ENCODE measurements at regions not wholly inside any gene's neighbourhood (a gene's known extent, or its start where the extent isn't known, plus 50 kb on each side); places are given as distances from the start of the nearest gene placed in this dataset.
"Not testable (repeated sequence)": the region's sequence is repeated elsewhere in the genome, so short reads cannot be mapped to it uniquely, and the experiment has no call there.

DNA sequence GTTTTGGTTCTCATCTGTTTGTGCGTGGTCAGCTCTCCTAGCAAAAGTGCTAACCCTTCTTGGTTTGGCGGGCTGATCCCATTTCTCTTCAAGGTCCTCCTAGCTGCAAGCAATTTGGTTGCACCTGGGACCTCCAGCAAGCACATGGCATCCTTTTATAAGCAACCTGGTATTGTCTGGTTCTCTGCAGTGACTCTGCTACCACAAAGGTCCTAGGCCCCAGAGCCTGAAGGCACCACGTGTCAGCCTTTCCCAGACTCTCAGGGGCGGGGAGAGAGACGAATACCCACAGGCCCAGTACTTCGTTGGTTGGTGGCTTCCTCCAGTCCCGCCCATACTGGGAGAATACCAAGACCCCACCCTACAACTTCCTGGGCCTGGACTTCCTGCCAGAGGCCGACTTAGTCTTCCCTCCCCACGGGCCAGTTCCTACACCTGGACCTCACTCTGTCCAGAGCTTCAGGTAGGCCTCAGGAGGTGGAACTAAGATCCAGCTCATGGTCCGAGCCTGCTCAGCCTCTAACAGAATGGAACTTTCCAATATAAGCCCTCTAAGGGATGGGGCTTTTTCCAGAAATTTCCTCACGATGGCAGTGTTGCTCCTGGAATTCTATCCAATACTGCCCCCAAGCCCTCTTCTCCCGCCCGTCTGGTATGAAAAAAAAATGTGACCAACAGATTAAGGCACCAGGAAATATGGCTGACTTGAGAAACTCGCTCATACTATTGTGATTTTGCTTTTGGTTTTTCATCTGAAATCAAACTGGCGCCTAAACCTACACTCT, 192.5 kb upstream of the STK26 start:
- no peak for DNase-seq

DNA sequence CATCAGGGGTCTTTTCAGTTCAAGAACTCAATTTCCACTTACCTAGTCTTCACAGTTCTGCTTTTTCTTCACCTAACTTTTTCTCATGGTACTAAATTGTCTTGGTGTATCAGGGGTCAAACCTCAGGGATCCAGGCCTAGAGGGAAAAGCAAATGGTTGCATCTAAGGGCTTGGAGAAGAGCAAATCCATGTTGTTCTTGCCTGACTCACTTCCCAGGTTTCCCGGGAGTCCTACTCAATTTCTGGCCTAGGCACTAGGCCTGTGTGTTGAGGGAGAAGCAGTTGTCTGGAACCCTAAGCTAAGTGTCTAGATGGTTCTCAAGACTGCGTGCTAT, 191.9 kb upstream of the STK26 start:
- no peak for DNase-seq

DNA sequence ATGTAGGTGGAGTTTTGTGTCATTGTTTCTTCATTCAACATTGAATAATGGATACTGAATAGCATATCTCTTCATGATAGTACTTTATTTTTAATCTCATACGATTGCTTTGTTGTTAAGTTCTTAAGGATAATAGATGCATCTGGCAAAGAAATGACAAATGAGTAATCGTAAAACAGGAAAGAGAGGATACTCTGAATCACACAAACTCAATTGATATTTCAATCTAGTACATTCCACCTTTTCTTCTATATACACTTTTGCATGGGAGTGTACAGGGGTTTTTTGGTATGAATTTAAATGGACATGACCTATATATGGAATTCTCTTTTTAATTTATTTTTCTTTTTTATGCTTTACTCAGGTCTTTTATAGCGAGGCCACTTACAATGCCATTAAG, 186.9 kb upstream of the STK26 start:
- DNase-seq: no peak

DNA sequence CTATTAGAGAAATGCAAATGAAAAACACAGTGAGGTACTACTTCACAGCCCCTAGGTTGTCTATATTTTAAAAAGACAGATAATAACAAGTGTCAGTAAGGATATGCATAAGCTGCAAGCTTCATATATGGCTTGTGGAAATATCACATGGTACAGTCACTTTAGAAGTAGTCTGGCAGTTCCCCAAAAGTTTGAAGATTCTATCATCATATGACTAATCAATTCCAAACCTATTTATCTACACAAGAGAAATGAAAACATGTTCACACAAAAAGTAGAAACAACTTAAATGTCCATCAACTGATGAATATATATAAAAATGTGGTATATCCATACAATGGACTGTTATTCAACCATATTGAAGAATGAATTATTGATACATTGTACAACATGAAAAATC, 185.8 kb upstream of the STK26 start:
- no peak for DNase-seq

DNA sequence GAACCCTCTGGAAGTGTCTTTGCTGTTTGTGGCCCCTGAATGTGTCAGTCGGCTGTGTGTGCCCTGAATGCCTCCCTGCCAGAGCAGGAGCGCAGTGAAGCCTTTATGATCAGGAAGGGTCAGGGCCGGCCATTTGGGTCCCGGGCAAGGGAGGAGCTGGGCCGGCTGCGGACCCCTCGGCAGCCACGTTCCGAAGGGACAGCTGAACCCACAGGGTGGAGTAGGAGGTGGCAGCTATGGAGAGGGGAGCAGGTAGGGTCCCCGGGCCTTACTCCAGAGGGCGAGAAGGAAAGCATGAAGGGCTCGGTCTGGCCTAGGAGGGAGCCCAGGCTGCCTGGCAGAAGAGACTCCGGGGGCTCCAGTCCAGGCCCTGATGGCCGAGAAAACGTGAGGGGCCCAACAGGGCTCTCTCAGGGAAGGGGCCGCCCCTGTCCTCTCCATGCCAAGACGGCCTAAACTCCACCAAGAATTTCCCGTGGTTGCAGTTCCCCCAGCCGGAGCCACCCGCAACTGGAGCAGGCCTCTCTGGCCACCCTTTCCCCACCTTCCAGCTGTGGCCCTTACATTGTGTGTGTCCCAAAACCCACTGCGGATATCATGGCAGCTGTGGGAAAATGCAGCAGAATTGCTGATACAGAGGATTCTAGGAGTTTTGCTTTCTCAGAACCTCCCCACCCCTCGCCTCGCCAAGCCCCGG, 182.2 kb upstream of the STK26 start:
- DNase-seq: no peak

DNA sequence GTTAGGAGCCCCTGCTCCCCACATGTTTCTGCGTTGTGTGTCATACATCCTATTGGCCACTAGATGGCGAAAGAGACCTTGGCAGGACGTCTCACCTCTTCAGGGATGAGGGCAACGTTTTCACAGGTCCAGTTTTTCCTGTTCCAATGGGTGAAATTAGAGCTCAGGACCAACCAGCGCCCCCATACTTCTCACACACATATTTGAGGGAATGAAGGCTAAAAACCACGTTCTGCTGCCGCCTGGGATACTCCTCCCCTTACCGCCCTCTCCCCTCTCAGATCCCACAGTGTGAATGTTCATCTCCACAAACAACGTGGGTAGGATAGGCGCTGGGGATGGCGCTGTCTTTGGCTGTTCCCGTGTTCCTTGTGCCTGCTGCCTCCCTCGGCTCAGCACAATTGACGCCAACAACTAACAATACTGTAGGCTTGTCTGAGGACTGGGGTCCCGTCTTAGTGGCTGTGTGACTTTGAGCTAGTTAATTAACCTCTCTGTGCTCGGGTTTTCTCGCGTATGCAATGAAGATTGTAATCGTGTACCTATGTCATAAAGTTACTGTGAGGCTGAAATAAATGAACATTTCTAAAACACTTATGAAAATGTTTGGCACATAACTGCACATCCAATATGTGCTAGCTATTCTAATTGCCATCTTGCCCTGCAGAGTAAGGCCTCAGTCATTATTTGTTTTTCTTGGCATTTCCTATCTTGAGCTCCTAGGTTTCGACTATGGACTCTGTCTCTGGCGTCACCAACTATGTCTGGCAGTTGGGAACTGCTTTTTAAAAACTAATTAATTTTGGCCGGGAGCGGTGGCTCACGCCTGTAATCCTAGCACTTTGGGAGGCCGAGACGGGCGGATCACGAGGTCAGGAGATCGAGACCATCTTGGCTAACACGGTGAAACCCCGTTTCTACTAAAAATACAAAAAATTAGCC, 181.3 kb upstream of the STK26 start:
- no peak for DNase-seq

DNA sequence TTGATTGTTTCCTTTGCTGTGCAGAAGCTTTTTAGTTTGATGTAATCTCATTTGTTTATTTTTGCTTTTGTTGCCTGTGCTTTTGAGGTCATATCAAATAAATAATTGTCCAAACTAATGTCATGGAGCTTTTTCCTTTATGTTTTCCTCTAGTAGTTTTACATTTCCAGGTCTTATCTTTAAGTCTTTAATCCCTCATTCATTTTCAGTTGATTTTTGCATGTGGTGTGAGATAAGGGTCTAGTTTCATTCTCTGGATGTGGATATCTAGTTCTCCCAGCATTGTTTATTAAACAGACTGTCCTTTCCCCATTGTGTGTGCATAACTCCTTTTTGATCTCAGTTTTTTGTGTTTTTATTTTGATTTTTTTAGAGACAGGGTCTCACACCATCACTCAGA, 179.1 kb upstream of the STK26 start:
- DNase-seq: no peak

DNA sequence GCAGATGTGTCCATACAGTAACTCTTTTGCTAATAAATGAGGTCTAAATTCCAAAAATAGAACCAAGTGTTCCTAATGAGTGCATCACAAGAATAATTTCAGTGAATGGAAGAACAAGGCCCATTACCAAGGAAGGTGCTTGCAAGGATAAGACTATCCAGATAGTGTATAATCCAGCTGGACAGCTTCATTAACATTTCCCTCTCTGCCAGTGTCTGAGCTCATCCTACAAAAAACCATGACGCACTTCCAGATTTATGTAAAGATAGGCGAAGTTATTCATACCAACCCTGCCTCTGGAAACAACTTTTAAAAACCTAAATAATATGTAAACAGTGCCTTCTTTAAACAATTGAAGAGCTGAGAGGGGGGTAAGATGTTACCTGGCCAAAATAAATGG, 177.9 kb upstream of the STK26 start:
- no peak for DNase-seq

DNA sequence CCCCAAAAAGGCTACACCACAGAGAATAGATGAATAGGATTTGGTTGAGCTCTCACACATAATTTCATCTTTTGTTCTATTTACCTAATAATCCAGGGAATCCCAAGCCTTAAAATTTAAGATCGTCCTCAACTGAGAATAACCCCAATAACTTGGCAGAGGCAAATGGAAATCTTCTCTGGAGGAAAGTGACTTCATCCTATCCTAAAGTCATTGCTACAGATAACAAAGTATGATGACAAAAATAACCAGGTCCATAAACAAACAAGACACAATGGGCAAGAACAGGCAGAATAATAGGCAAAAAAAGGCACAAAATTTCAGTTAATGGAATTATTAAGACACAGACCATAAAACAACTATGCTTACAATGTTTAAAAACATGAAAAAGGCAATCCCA, 177.3 kb upstream of the STK26 start:
- DNase-seq: no peak

DNA sequence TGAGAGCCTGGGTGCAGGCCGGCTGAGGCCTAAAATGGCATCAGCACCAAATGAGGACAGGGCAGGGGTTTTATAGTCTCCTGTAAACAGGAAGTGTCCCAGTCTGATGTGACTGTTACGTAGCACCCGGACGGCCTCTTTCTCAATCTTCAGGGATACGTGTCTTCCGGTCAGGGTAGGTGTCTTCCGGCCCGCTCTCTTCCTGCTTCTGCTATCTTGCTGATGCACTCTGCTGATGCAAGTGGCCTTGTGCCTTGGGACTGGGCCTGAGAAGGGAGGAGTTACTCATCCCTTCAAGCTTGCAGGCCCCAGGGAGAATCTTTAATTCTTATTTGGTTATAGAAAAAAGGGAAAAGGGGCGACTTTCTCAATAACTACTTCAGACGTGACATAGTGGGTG, 172.1 kb upstream of the STK26 start:
- DNase-seq: not testable (repeated sequence)

DNA sequence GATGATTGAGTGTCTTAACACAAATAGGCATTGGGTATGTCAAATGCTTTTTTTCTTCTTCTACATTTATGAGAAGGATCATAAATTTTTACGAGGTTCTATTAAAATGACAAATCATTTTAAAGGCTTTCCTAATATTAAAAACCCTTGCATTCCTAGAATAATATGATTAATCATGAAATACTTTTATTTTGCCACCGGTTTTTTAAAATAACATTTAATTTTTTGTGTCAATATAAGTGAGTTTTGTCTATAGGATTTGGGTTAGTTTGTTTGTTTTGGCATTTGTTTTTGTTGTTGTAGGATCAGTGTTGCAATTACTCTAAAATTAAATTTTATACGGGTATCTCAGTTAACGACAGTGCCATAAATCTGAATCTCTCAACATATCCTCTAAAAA, 169.7 kb upstream of the STK26 start:
- no peak for DNase-seq

DNA sequence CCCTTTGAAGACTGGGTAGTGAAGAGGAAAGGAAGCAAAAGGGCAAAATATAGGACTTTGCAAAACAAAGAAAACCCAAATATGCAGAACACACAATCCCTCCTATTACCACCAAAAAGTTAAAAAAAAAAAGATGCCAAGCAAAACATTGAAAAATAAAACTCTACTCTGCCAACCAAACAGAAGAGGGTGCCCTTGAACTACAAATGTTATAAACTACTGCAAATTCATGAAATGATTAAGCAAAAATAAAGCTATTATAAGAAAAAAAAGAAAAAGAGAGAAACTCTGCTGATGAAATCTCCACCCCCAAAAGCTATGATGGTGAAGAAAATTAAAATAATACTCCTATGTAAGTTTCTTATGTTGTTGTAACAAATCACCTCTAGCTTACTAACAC, 168.5 kb upstream of the STK26 start:
- no peak for DNase-seq

DNA sequence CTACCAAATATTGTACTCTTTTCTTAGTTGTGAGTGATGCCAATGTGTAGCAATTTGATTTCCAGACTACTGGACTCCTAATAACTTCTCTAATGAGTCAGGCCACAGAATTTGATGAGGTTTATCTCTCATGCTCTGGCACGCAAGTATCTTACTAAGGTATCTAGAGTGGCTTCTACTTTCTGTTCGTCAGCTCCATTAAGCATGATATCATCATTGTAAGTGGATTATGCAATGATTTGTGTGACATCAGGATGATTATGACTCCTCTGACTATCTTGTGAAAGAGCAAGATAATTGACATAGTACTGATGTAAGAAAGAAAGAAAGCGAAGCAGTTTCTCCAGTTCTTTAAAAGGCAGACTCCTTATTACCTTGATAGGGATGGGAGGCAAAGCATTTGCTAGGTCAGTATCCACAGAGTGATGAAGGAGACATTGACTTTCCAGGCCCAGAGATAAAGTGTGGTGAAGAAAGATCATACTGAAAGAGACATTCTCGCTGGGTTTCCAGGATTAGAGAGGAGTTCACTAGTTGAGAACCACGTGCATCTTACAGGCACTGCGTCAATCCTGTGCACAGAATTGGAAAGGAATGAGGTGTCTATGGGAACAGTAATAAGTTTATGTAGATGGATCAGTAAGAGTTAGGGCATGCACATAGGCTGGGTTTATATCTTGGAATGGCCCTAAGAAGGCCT, 161.9 kb upstream of the STK26 start:
- DNase-seq: no peak

DNA sequence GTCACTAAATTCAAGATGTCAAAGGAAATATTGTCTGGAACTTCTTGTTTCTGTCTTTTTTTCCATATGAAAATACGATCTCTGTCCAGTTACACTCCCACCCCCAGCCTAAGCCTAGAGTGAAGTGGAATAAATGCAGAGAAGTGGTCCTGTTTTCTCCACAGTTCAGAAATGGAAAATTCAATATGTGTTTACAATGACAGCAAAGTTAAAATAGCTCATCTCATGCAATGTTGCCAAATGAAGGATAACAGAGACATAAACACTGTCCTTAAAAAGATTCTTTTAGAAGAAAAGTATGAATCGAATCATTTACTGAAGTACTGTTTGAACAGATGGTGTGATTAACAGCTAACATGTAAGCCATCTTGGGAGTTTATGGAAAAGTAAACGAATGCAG, 160.8 kb upstream of the STK26 start:
- DNase-seq: no peak

DNA sequence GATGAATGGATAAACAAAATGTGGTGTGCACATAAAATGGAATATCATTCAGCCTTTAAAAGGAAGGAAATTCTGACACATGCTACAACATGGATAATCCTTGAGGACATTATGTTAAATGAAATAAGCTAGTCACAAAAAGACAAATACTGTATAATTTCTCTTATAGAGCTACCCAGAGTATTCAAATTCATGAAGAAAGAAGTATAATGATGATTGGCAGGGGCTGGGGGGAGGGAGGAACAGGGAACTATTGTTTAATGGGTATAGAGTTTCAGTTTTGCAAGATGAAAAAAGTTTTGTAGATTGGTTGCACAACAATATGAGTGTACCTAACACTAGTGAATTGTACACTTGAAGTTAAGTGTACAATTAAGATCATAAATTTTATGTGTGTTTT, 153.9 kb upstream of the STK26 start:
- DNase-seq: no peak

DNA sequence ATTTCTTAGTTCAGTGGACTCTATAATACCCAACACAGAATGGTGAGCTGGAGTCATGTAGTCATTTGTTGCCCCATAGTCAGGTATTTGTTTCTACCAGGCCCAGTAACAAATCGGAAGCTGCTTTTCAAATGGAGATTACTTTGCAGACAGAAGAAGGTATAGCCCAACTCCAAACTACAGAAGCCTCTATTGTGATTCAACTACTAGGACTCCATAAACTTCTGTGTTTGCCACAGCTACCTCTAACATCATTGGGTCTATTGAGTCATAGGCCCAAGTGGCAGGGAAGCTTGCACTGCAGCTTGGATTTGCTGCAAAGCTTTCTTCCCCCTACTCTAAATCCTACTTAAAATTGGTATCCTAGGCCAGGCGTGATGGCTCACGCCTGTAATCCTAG, 148.8 kb upstream of the STK26 start:
- no peak for DNase-seq

DNA sequence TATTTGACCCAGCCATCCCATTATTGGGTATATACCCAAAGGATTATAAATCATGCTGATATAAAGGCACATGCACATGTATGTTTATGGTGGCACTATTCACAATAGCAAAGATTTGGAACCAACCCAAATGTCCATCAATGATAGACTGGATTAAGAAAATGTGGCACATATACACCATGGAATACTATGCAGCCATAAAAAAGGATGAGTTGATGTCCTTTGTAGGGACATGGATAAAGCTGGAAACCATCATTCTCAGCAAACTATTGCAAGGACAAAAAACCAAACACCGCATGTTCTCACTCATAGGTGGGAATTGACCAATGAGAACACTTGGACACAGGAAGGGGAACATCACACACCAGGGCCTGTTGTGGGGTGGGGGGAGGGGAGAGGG, 147.3 kb upstream of the STK26 start:
- not testable (repeated sequence) for DNase-seq

DNA sequence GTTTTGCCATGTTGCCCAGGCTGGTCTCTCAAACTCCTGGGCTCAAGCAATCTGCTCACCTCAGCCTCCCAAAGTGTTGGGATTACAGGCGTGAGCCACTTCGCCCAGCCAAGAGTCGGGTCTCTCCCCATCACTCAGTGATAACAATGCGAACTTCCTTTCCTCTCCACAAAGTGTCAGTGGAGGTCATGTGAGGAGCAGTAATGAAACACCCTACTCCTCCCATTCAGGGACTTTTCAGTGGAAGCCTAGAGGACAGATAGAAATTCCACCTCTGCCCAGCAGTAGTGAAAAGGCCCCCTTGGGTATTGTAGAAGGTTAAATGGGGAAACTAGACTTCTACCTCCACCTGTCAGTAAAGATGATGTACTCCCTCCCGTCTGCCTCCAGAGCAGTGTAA, 141.9 kb upstream of the STK26 start:
- DNase-seq: no peak

DNA sequence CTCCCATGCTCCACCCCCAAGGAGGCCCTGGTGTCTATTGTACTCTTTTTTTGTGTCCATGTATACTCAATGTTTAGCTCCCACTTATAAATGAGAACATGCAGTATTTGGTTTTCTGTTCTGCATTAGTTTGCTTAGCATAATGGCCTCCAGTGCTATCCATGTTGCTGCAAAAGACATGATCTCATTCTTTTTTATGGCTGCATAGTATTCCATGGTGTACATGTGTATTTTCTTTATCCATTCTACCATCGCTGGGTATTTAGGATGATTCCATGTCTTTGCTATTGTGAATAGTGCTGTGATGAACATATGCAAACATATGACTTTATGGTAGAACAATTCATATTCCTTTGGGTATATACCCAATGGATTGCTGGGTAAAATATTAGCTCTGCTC, 138.1 kb upstream of the STK26 start:
- DNase-seq: not testable (repeated sequence)

DNA sequence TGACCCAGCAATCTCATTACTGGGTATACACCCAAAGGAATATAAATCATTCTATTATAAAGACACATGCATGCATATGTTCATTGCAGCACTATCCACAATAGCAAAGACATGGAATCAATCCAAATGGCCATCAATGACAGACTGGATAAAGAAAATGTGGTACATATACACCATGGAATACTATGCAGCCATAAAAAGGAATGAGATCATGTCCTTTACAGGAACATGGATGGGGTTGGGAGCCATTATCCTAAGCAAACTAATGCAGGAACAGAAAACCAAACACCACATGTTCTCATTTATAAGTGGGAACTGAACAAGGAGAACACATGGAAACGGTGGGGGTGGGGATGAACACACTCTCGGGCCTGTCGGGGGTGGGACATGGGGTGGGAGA, 129.2 kb upstream of the STK26 start:
- DNase-seq: not testable (repeated sequence)

DNA sequence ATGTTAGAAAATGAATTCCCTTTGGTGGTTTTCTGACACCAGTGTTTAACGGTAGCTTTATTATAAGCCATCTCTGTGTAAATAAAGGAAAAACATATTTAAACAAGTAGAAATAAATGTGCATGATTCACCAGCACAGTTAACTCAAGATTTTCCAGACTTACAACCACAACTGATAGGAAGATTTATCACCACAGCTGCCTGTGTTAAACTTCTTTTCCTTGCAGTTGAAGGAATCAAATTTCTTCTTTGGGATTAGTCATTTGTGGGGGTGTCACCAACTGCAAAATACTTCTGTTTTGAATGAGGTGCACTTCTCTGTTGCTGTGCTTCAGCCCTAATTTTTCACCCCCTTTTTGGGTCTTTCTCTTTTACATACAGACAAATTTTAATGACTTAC, 128.1 kb upstream of the STK26 start:
- no peak for DNase-seq

DNA sequence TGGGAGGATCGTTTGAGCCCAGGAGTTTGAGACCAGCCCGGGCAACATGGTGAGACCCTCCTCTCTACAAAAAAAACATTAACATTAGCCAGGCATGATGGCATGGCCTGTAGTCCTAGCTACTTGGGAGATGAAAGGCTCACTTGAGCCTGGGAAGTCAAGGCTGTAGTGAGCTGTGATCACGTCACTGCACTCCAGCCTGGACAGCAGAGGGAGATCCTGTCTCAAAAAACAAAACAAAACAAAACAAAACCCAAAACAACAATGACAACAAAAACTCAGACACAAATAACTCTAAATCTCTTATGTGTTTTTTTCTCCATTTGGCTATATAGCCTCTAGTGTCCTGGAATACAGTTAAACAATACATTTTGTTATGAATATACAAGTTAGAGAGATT, 127.3 kb upstream of the STK26 start:
- no peak for DNase-seq

DNA sequence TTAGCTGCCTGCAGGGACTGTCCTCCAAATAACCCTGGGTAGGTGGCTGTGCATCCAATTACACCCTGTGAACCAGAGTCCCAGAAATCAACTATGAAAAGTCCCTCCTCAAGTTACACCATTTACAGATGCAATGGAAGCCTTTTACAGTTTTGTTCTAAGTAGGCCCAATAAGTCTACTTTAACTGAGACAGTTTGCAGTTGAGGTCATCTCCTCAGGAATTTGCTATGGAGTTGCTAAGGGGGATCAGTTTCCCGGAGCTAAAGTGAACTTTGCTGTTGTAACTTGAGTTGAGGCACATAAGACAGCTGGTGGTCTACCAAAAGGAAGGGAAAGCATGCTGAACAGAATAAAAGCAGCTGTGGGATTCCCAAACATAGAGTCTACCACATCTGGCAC, 121.6 kb upstream of the STK26 start:
- DNase-seq: no peak
